HG03469 (cell line): ENCODE measurements at regions not wholly inside any gene's neighbourhood (a gene's known extent, or its start where the extent isn't known, plus 50 kb on each side); places are given as distances from the start of the nearest gene placed in this dataset.

Experiments
- ATAC-seq: cut with Tn5 transposase; IDR thresholded peaks from one replicate; pipeline ENCODE4 v1.9.1; 2021; ENCODE audit warnings: mild to moderate bottlenecking, moderate library complexity, moderate number of reproducible peaks; ENCODE audit not compliant: unreplicated experiment

DNA sequence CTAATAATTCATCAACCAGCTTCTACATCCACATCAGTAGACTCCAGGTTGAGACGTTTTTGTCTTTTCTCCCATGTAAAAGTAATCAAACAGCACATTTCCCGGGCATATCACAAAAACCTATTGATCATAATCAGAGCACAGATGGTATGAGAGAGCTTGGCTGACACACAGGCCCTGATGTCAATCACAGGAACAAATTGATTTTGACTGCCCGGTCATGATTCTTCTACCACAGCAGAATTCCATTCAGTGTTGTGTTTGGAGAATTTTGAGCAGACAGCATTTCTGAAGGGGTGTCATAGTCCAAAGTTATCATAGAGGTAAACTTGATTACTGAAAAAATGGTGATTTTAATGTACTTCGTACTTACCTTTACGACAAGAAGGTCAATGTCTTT lies 351.1 kb downstream of the ZSWIM6 start:
- ATAC-seq, result no peak

DNA sequence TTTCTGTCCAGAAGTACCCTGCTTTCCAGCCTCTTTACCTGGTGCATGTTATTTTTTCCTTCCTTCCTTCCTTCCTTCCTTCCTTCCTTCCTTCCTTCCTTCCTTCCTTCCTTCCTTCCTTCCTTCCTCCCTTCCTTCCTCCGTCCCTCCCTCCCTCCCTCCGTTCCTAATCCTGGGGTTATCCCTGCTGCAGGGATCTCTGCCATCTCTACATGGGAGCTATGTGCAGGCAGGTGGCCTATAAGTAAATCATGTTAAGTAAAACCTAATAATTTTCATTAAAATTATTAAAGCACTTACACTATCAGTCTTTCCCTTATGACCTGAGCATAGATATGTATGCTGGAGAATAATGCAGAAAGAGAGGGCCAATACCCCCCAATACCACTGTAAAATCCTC lies 351.9 kb downstream of the ZSWIM6 start:
- ATAC-seq, result no peak

DNA sequence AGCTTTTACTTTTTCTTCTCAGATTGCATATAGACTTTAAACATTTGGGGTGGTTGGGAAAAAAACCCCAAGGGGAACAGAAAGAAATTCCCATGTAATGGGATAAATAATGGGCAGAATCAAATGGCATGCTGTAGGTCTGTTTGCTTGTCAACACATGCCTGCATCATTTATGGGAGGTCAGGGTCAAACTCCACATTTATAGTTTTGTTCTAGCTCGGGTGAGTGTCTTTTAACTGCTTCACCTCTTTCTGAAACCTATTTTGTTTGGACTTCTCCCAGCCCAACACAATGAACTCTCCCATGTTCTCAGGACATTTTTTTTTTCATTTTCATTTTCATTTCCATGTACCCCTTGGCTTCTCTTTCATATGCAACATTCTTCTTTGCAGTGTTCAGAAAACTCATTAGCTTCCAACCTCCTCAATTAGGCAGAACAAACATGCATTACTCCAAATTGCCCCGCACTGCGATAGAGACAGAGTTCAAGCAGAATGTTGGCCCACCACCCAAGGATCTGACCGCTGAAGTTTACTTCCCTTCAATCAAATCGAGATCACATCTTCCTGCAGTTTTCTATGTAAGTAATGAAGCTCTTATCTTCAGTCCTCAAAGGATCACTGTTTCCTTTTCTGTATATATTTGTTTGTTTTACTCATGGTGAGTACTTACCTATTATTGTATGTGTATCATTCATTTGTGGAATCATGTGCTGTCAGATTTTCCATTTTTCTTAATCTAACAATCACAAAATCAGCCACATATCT lies 354.6 kb downstream of the ZSWIM6 start:
- ATAC-seq, result no peak

DNA sequence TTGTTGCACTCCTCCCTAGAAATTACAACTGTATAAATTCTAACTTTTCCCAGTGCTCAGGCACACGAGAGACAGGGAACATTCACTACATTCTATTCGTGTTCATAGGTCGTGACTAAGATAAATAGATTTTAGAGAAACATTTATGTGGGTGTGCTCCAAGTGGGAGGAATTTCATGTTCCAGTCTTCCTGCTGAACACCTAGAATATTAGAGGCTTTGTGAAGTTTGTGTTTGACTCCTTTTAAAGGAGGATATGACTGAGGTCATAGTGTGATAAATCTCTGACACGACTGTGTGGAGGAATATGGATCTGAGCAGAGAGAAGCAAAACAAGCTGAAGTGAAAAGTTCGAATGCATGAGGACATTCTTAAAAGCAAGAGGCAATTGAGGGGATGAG lies 355.3 kb downstream of the ZSWIM6 start:
- no peak for ATAC-seq

DNA sequence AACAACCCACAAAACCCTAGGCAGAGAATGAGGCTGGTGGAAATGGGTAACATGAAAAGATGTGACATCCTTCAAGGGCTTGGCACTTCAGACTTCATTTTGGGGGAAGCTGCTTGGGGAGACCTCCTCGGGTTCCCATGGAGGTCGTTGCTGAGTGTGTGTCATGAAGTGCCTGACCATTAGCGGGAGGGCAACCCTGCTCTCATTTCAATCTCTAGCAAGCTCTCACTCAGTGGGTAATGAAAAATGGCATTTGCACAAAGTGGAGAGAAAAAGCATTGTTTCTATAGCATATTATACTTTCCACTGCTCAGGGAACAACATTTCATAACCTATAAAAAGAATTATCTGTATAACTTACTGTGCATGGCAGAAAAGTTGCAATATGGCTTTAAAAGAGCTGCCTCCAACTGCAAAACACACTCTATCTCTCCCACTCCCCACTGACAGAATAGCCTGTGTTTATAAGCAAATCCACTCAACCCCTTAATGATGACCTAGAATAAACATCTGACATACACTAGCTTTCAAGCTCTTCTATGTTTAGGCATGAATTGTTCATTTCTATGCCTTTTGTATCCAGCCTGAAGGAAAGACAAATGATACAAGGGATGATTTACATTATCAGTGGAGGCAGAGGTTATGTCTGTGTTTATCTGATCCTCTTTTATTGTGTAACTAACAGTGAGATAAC lies 357.2 kb downstream of the ZSWIM6 start:
- no peak for ATAC-seq

DNA sequence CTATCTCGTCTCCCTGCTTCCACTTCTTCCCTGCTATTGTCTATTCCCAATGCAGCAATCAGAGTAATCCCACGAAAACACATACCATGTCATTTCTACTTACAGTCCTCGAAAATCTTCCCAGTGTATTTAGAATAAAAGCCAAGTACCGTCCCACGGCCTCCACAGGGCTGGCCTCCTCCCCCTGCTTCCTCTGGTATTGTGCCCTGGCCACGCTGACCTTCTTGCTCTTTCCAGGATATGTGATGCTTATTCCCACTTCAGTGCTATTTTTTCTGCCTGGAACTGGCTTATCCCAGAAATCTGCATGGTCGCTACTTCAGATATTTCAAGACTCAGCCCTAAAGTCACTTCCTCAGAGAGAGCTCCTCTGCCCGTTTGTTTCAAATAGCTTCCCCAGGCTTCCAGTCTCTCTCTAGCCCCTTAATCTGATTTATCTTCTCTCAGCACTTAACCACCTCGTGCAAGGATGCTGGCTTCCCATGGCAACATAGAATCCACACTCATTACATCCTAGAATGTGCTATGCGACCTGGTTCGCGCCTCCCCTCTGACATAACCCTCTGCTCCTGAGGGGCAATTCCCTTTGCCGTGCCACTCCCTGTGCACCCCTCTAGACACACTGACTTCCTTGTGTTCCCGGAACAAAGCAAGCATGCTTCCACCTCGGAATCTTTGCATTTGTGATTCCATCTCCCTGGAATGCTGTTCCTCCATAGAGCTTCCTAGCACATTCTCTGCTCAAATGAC lies 365.9 kb downstream of the ZSWIM6 start:
- no peak for ATAC-seq

DNA sequence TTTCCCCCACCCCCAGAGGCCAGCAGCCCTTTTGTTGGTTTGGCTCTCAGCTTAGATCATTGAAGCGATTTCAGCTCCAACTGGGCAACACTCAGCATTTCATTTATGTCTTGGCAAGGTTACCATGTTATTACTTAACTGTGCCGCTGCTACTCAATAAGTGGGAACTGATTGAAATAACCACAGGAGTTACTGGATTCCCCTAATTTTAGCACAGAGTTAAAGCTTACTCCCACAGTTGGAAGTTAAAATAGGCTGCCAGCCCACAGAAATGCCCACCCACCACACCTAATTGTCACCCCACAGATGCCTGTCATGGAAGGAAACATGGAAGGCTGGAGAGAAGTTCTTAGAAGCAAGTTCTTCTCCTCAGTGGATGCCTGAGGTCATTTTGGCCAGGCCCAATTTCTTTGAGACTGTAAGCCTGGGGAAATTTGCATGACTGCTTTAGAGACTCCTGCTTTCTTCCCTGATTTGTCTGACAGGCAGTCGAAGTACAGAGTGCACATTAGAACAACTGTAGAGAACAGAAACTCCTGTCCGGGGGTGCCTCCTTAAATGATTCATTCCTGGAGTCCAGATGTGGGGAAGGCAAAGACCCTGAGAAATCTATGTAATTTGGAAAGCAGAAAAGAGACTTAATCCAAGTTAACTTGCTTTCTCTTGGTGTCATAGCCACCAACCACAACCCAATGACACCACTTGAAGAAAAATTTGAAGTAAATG lies 370.0 kb downstream of the ZSWIM6 start:
- ATAC-seq, result peak; percentile 74

DNA sequence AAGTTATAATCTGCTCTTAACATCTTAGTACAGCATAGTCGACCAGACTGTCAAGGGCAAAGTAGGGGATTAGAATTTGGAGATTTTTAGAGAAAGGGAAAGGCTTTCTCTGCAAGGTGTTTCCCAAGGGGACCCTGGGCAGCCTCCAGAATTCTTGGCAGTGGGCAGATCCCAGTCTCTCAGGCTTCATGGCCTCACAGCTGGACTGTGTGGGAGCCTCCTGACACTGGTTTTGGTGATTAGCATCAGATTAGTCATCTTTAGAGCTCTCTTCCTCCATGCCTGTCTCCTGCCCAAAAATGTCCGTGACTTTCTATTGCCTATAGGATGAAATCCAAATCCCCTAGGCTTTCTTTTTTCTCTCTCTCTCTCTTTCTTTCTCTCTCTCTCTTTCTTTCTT lies 370.7 kb downstream of the ZSWIM6 start:
- no peak for ATAC-seq

DNA sequence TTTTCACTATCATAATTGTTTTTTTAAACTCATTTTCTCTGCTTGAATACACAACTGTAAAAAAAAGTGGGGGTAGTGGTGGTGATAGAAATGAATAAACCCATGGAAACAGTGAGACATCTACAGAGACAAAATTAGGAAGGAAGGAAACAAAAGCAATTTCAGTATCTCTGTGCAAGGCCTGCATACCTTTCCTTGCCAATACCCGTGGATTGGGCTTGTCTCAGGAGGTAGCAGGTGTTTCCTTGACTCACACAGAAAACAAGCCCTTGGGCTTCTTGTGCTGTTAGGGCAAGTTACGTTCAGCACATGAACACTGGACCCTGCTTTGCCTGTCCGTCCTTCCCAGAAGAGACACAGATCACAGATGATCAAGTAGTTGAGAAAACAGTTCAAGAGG lies 372.2 kb downstream of the ZSWIM6 start:
- peak; percentile 32 for ATAC-seq

DNA sequence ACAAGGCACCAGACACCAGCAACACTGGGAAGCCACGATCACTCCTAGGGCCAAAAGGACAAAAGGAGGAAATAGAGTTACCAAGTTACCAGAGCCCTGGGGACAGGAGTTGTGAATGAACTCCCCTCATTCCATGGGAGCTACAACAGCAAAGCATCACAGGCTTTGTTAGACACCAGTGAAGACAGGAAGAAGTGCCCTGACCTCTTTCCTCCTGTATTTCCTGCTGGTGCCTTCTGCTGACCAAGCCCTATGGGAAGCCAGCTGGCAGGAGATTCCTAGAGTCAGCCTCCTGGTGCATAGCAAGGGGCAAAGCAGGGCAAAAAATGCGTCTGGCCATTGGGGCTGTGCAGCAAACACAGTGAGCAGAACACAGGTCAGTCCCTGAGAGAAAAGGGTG lies 374.7 kb downstream of the ZSWIM6 start:
- ATAC-seq, result no peak

DNA sequence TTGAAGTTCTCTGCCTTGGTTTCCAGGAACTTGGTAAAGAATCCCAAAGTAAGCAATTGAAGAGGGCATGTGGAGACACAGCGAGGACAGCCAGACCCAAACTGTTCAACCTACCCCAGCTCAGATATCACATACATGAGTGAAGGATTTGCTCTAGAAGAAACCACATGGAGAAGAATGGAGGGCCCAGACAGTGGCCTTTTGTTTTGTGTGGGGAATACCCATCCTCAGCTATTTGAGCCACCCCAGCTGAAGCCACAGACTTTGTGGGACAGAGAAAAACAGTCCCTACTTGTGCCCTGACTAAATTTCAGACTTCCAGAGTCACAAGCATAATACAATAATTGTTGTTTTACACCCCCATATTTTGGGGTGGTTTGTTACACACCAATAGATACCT lies 387.1 kb downstream of the ZSWIM6 start:
- no peak for ATAC-seq

DNA sequence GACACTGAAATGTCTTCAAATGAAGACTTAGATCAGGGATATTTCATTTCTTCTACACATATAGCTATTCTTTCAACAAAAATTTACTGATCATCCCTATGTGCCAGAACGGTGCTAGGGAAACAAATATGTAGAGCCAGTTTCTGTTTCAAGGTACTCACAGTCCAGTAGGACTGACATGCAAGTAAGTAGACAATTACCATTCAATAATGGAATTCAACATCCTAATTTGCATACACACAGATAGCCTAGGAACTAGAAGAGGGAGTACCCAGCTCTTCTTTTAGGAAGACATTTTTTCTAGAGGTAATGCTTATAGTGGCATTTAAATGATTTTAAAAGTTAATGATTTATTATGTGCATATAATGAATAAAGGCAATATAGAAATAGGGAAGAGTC lies 388.8 kb downstream of the ZSWIM6 start:
- ATAC-seq, result no peak

DNA sequence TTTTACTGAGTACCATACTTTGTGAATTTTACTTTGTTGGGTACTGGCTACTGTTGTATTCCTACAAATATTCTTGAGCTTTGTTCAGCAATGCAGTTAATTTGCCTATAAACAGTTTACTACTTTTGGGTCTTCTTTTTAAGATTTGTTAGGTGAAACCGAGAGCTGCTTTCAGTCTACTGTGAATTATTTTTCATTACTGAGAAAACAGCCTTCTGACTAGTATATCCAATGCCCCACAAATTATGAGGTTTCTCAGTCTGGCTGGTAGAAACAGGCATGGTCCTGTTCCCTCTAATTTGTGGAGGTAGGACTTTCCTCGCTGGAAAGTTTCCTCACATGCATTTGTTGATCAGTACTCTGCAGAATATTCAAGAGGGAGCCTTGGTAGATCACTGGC lies 392.0 kb downstream of the ZSWIM6 start:
- no peak for ATAC-seq

DNA sequence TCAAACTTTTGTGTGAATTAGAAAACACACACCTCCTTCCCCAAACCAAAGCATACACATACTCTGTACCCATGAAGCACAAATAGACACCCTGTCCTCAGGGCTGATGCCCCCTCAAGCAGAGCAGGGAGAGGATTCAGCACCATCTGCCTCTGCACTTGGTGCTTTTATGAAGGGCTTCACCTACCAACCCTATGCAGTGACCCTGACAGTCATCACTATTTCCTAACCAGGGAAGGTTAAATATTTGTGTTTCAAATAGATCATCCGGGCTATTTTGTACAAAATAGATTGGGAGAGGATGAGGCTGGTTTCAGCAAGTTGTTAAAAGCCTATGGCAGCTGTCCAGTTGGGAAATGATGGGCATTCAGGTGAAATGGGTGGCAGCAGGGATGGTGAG lies 396.2 kb downstream of the ZSWIM6 start:
- no peak for ATAC-seq

DNA sequence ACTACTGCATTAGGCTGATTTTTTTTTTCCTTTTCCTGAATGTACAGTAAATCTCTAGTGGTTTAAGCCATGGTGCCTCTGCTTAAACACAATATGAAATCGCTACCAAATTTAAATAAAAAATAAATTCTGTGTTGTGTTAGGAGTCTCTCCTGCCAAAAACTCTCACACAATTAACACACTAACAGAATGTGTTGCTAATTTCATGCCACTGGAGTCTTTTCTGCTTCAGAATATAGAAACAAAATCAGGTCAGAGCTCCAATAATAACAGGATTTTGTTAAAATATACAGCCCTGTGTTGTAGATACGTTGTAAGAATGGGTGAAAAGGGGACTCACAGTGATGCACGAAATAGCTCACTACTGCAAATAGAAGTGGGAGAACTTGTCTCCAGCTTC lies 398.8 kb downstream of the ZSWIM6 start:
- ATAC-seq, result no peak

DNA sequence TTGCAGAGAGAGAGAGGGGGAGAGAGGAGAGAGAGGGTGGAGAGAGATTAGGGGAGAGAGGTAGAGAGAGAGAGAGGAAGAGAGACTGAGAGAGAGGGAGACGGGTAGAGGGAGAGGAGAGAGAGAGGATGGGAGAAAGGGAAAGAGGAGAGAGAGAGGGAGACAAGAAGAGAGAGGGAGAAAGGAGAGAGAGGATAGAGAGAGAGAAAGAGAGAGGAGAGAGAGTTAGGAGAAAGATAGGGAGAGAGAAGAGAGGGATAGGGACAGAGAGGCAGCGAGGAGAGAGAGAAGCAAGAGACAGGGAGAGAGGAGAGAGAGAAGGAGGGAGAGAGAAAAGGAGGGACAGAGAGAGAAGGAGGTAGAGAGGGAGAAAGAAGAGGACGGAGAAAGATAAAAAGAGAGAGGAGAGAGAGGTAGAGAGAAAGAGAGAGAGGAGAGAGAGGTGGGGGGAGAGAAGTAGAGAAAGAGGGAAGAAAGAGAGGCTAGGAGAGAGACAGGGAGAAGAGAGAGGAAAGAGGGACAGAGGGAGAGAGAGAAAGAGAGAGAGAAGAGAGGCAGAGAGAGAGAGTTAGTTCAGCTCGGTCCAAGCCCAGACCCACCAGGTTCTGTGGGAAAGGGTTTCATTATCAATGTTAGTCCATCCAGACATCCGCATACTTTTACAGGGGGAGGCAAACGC lies 399.3 kb downstream of the ZSWIM6 start:
- ATAC-seq, result no peak

DNA sequence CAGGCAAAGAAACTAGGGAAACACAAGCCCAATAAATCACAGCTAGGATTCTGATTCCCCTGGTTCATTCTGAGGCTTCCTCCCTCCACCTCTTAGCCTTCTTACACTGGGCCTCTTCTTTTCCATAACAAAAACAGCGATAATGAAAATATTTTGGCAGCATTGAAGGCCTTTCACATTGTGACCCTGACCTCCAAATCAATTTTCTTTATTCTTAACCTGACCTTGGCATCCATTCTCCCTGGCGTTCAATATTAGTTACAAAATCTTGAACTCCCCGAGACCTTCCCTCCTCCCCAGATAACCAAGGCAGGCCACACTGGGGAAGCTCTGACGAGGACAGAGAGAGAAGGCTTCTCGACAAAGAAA lies 399.9 kb downstream of the ZSWIM6 start:
- no peak for ATAC-seq

DNA sequence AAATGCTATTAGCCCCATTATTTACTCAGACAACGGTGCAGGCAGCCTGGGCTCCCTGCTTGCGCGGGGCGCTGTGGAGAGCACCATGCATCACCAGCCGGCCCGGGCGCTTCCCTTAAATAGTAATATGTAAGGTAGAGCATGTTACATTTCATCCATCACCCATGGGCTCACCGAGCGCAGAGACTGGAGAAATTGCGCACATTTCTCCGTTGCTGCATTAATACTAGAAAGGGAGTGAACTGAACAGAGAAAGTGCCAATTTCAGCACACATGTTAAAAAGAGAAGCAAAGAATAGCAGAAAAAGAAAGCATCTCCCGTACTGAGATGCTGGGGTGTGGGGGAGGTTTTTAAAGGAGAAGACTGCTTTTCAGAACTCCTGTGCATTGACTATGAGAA lies 400.3 kb downstream of the ZSWIM6 start:
- ATAC-seq, result no peak

DNA sequence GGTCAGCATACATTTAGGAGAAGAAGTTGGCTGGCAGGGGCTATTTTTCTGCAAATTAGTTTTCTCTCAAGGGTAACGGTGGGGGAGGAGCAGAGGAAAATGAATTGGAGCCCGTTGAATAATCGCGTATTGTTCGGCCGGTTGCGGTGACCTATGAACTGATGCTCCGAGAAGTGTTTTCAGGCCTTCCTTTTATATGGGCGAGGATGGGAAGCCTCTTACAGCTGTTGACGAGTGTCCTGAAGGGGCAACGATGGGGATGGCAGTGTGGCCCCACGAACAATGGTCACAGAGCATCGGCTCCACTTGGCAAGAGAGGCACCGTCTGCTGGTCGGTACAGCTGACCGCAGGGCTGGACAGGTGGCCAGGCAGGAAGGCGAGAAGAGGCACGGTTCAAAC lies 400.7 kb downstream of the ZSWIM6 start:
- no peak for ATAC-seq

DNA sequence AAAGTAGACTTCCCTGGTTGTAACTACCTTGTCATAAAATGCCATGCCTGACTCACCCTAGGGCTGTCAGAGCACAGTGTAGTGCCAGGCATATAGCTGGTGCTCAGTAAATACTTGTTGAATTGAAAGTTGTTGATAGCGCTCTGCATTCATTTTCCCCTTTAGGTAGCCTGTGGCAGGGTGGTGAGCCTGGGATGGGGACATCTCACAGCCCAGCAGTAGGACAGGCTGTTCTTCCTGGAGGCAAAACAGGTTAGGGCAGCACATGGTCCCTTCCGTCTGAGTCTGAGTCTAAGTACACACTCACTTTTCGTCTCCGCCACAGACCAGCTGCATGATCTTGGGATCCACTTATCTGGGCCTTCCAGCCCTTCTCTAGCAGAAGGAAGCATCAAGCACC lies 401.9 kb downstream of the ZSWIM6 start:
- no peak for ATAC-seq

DNA sequence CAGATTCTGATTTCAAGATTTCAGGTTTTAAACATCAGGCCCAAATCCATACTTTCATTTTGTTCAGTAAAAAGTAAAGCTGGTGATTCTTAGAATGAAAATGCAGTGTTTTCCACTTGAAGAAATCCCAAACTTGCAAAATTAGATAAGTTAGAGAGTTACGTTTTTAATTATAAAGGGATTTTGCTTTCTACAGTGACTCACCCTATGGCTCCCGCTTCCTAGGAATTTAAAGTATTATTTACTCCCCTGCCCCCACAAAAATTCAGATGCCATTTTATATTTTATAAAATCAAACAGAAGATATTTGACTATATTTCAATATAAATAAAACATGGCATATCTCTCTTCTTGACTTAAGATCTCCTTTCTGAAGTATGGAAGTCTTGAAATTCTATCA lies 402.9 kb downstream of the ZSWIM6 start:
- no peak for ATAC-seq
